ENCODE measurements at regions not wholly inside any gene's neighbourhood (a gene's known extent, or its start where the extent isn't known, plus 50 kb on each side); places are given as distances from the start of the nearest gene placed in this dataset.
"Not testable (repeated sequence)": the region's sequence is repeated elsewhere in the genome, so short reads cannot be mapped to it uniquely, and the experiment has no call there.

- H3K36me3 Mint-ChIP-seq (ENCODE audit: insufficient read depth); H3K27ac Mint-ChIP-seq (ENCODE audit: low read depth); DNase-seq (ENCODE audit: low spot score in 2 of 2); H3K4me3 Mint-ChIP-seq; H3K9me3 Mint-ChIP-seq; H3K4me1 Mint-ChIP-seq: not testable (repeated sequence)
- H3K27me3 Mint-ChIP-seq = peaks cover 26% of the 10 kb centered on the region
- ATAC-seq (replicated peaks; ENCODE audit: extremely low read depth, poor library complexity, severe bottlenecking) = peak; percentile 22
Observed at GRCh38 chr16:22572331-22573224, 61.9 kb downstream of the NPIPB5 start.

GRCh38 chr16:22573225-22573530 lies 62.5 kb downstream of the NPIPB5 start:
- not testable (repeated sequence) for H3K4me1 Mint-ChIP-seq; H3K36me3 Mint-ChIP-seq (ENCODE audit: insufficient read depth); H3K9me3 Mint-ChIP-seq; DNase-seq (ENCODE audit: low spot score in 2 of 2); H3K4me3 Mint-ChIP-seq; H3K27ac Mint-ChIP-seq (ENCODE audit: low read depth)
- H3K27me3 Mint-ChIP-seq = peaks cover 26% of the 10 kb centered on the region
- peak; percentile 90 for ATAC-seq (replicated peaks; ENCODE audit: extremely low read depth, poor library complexity, severe bottlenecking)

GRCh38 chr16:22576506-22576905 lies 65.8 kb downstream of the NPIPB5 start:
- H3K9me3 Mint-ChIP-seq; ATAC-seq (replicated peaks; ENCODE audit: extremely low read depth, poor library complexity, severe bottlenecking); H3K27ac Mint-ChIP-seq (ENCODE audit: low read depth); H3K4me1 Mint-ChIP-seq; H3K36me3 Mint-ChIP-seq (ENCODE audit: insufficient read depth); DNase-seq (ENCODE audit: low spot score in 2 of 2); H3K4me3 Mint-ChIP-seq: not testable (repeated sequence)
- H3K27me3 Mint-ChIP-seq = peaks cover 36% of the 10 kb centered on the region

GRCh38 chr16:22583195-22583594 lies 72.5 kb downstream of the NPIPB5 start:
- not testable (repeated sequence) for DNase-seq (ENCODE audit: low spot score in 2 of 2); H3K9me3 Mint-ChIP-seq; H3K4me3 Mint-ChIP-seq; H3K27ac Mint-ChIP-seq (ENCODE audit: low read depth); H3K4me1 Mint-ChIP-seq; H3K36me3 Mint-ChIP-seq (ENCODE audit: insufficient read depth); ATAC-seq (replicated peaks; ENCODE audit: extremely low read depth, poor library complexity, severe bottlenecking)
- H3K27me3 Mint-ChIP-seq = peaks cover 21% of the 10 kb centered on the region

- H3K27ac Mint-ChIP-seq (ENCODE audit: low read depth); H3K36me3 Mint-ChIP-seq (ENCODE audit: insufficient read depth); ATAC-seq (replicated peaks; ENCODE audit: extremely low read depth, poor library complexity, severe bottlenecking); H3K4me1 Mint-ChIP-seq; H3K4me3 Mint-ChIP-seq; DNase-seq (ENCODE audit: low spot score in 2 of 2); H3K9me3 Mint-ChIP-seq: not testable (repeated sequence)
- H3K27me3 Mint-ChIP-seq = peaks cover 15% of the 10 kb centered on the region
Observed at GRCh38 chr16:22584459-22584858, 73.8 kb downstream of the NPIPB5 start.

GRCh38 chr16:22584941-22585340 lies 74.2 kb downstream of the NPIPB5 start:
- H3K27ac Mint-ChIP-seq (ENCODE audit: low read depth); H3K9me3 Mint-ChIP-seq; DNase-seq (ENCODE audit: low spot score in 2 of 2); H3K4me1 Mint-ChIP-seq; H3K4me3 Mint-ChIP-seq; H3K36me3 Mint-ChIP-seq (ENCODE audit: insufficient read depth); ATAC-seq (replicated peaks; ENCODE audit: extremely low read depth, poor library complexity, severe bottlenecking): not testable (repeated sequence)
- peaks cover 11% of the 10 kb centered on the region for H3K27me3 Mint-ChIP-seq

- not testable (repeated sequence) for ATAC-seq (replicated peaks; ENCODE audit: extremely low read depth, poor library complexity, severe bottlenecking); H3K4me1 Mint-ChIP-seq; H3K4me3 Mint-ChIP-seq; H3K36me3 Mint-ChIP-seq (ENCODE audit: insufficient read depth); DNase-seq (ENCODE audit: low spot score in 2 of 2); H3K9me3 Mint-ChIP-seq; H3K27ac Mint-ChIP-seq (ENCODE audit: low read depth)
- peaks cover 11% of the 10 kb centered on the region for H3K27me3 Mint-ChIP-seq
Observed at GRCh38 chr16:22585431-22585830, 74.7 kb downstream of the NPIPB5 start.

- not testable (repeated sequence) for H3K9me3 Mint-ChIP-seq; H3K4me3 Mint-ChIP-seq; H3K4me1 Mint-ChIP-seq; H3K36me3 Mint-ChIP-seq (ENCODE audit: insufficient read depth); DNase-seq (ENCODE audit: low spot score in 2 of 2); H3K27ac Mint-ChIP-seq (ENCODE audit: low read depth)
- H3K27me3 Mint-ChIP-seq = peaks cover 19% of the 10 kb centered on the region
- ATAC-seq (replicated peaks; ENCODE audit: extremely low read depth, poor library complexity, severe bottlenecking) = peak; percentile 24
Observed at GRCh38 chr16:22586732-22587131, 76.0 kb downstream of the NPIPB5 start.

- not testable (repeated sequence) for H3K4me1 Mint-ChIP-seq; H3K27me3 Mint-ChIP-seq; H3K27ac Mint-ChIP-seq (ENCODE audit: low read depth); H3K4me3 Mint-ChIP-seq; ATAC-seq (replicated peaks; ENCODE audit: extremely low read depth, poor library complexity, severe bottlenecking); DNase-seq (ENCODE audit: low spot score in 2 of 2); H3K9me3 Mint-ChIP-seq; H3K36me3 Mint-ChIP-seq (ENCODE audit: insufficient read depth)
Observed at GRCh38 chr16:22589757-22590156, 79.1 kb downstream of the NPIPB5 start.

- not testable (repeated sequence) for H3K27me3 Mint-ChIP-seq; ATAC-seq (replicated peaks; ENCODE audit: extremely low read depth, poor library complexity, severe bottlenecking); H3K36me3 Mint-ChIP-seq (ENCODE audit: insufficient read depth); H3K4me1 Mint-ChIP-seq; DNase-seq (ENCODE audit: low spot score in 2 of 2); H3K27ac Mint-ChIP-seq (ENCODE audit: low read depth); H3K9me3 Mint-ChIP-seq; H3K4me3 Mint-ChIP-seq
Observed at GRCh38 chr16:22596445-22597045, 85.9 kb downstream of the NPIPB5 start.

GRCh38 chr16:22603744-22604143 lies 93.1 kb downstream of the NPIPB5 start:
- H3K4me3 Mint-ChIP-seq; H3K9me3 Mint-ChIP-seq; H3K36me3 Mint-ChIP-seq (ENCODE audit: insufficient read depth); ATAC-seq (replicated peaks; ENCODE audit: extremely low read depth, poor library complexity, severe bottlenecking); H3K27ac Mint-ChIP-seq (ENCODE audit: low read depth); H3K4me1 Mint-ChIP-seq; DNase-seq (ENCODE audit: low spot score in 2 of 2); H3K27me3 Mint-ChIP-seq: not testable (repeated sequence)

GRCh38 chr16:22606619-22607018 lies 95.9 kb downstream of the NPIPB5 start:
- peak; percentile 43 for ATAC-seq (replicated peaks; ENCODE audit: extremely low read depth, poor library complexity, severe bottlenecking)
- H3K4me1 Mint-ChIP-seq; H3K27ac Mint-ChIP-seq (ENCODE audit: low read depth); H3K36me3 Mint-ChIP-seq (ENCODE audit: insufficient read depth); H3K9me3 Mint-ChIP-seq; H3K27me3 Mint-ChIP-seq; DNase-seq (ENCODE audit: low spot score in 2 of 2); H3K4me3 Mint-ChIP-seq: not testable (repeated sequence)

GRCh38 chr16:22609798-22610197 lies 99.1 kb downstream of the NPIPB5 start:
- not testable (repeated sequence) for ATAC-seq (replicated peaks; ENCODE audit: extremely low read depth, poor library complexity, severe bottlenecking); H3K4me3 Mint-ChIP-seq; H3K27ac Mint-ChIP-seq (ENCODE audit: low read depth); H3K36me3 Mint-ChIP-seq (ENCODE audit: insufficient read depth); H3K9me3 Mint-ChIP-seq; DNase-seq (ENCODE audit: low spot score in 2 of 2); H3K4me1 Mint-ChIP-seq
- peaks cover 20% of the 10 kb centered on the region for H3K27me3 Mint-ChIP-seq
